ENCODE measurements at regions not wholly inside any gene's neighbourhood (a gene's known extent, or its start where the extent isn't known, plus 50 kb on each side); places are given as distances from the start of the nearest gene placed in this dataset.
"Not testable (repeated sequence)": the region's sequence is repeated elsewhere in the genome, so short reads cannot be mapped to it uniquely, and the experiment has no call there.

GRCh38 chr6:112651239-112651638 is 304.1 kb downstream of the RFPL4B start:
- DNase-seq (ENCODE audit: low read depth): no peak

- DNase-seq (ENCODE audit: low read depth): no peak
Measured at GRCh38 chr6:112659912-112660311, 312.8 kb downstream of the RFPL4B start.

- DNase-seq (ENCODE audit: low read depth): no peak
Measured at GRCh38 chr6:112660626-112661025, 313.5 kb downstream of the RFPL4B start.

GRCh38 chr6:112663698-112664097 is 316.6 kb downstream of the RFPL4B start:
- DNase-seq (ENCODE audit: low read depth): no peak

- no peak for DNase-seq (ENCODE audit: low read depth)
Measured at GRCh38 chr6:112665114-112665513, 318.0 kb downstream of the RFPL4B start.

- DNase-seq (ENCODE audit: low read depth): no peak
Measured at GRCh38 chr6:112665815-112666214, 318.7 kb downstream of the RFPL4B start.

- DNase-seq (ENCODE audit: low read depth): no peak
Measured at GRCh38 chr6:112667427-112667826, 320.3 kb downstream of the RFPL4B start.

- no peak for DNase-seq (ENCODE audit: low read depth)
Measured at GRCh38 chr6:112680091-112680490, 333.0 kb downstream of the RFPL4B start.

- DNase-seq (ENCODE audit: low read depth): no peak
Measured at GRCh38 chr6:112682071-112682470, 334.9 kb downstream of the RFPL4B start.

- DNase-seq (ENCODE audit: low read depth): no peak
Measured at GRCh38 chr6:112683106-112683505, 336.0 kb downstream of the RFPL4B start.

- DNase-seq (ENCODE audit: low read depth): no peak
Measured at GRCh38 chr6:112683926-112684325, 336.8 kb downstream of the RFPL4B start.

- DNase-seq (ENCODE audit: low read depth): not testable (repeated sequence)
Measured at GRCh38 chr6:112685521-112686220, 338.5 kb downstream of the RFPL4B start.

- DNase-seq (ENCODE audit: low read depth): not testable (repeated sequence)
Measured at GRCh38 chr6:112688487-112689165, 341.5 kb downstream of the RFPL4B start.

- not testable (repeated sequence) for DNase-seq (ENCODE audit: low read depth)
Measured at GRCh38 chr6:112689183-112689858, 342.2 kb downstream of the RFPL4B start.

- no peak for DNase-seq (ENCODE audit: low read depth)
Measured at GRCh38 chr6:112690497-112691202, 343.5 kb downstream of the RFPL4B start.

GRCh38 chr6:112691289-112691688 is 344.2 kb downstream of the RFPL4B start:
- no peak for DNase-seq (ENCODE audit: low read depth)

- DNase-seq (ENCODE audit: low read depth): no peak
Measured at GRCh38 chr6:112695001-112695400, 347.9 kb downstream of the RFPL4B start.

GRCh38 chr6:112697265-112697664 is 350.1 kb downstream of the RFPL4B start:
- DNase-seq (ENCODE audit: low read depth): no peak

- DNase-seq (ENCODE audit: low read depth): no peak
Measured at GRCh38 chr6:112701201-112701600, 354.1 kb downstream of the RFPL4B start.

GRCh38 chr6:112710710-112711109 is 363.6 kb downstream of the RFPL4B start:
- no peak for DNase-seq (ENCODE audit: low read depth)

- DNase-seq (ENCODE audit: low read depth): no peak
Measured at GRCh38 chr6:112713402-112713801, 366.3 kb downstream of the RFPL4B start.

GRCh38 chr6:112717401-112717800 is 370.3 kb downstream of the RFPL4B start:
- DNase-seq (ENCODE audit: low read depth): no peak
